WERI-Rb-1 (cell line): ENCODE measurements at regions not wholly inside any gene's neighbourhood (a gene's known extent, or its start where the extent isn't known, plus 50 kb on each side); places are given as distances from the start of the nearest gene placed in this dataset.

Experiments
- DNase-seq: peaks from one replicate; pipeline ENCODE4 v3.0.0-alpha.2; 2020
- H3K27ac ChIP-seq: fragments of 250-450 bp; sonication (Bioruptor Pico); 2 replicates; pipeline ENCODE4 v1.5.1; 2020; ENCODE audit warnings: mild to moderate bottlenecking, moderate library complexity
- H3K27me3 ChIP-seq: fragments of 250-450 bp; sonication (Bioruptor Pico); 2 replicates; pipeline ENCODE4 v1.5.1; 2021; ENCODE audit warnings: mild to moderate bottlenecking, low read depth, moderate library complexity; ENCODE audit not compliant: insufficient read depth, severe bottlenecking
- H3K36me3 ChIP-seq: fragments of 250-450 bp; sonication (Bioruptor Pico); 2 replicates; pipeline ENCODE4 v1.5.1; 2020; ENCODE audit warnings: mild to moderate bottlenecking, moderate library complexity
- H3K4me3 ChIP-seq: 2 replicates; pipeline ENCODE4 v1.5.1; 2011; ENCODE audit warnings: low read depth, mild to moderate bottlenecking, control low read depth, low read length
- H3K9me3 ChIP-seq: fragments of 250-450 bp; sonication (Bioruptor Pico); 2 replicates; pipeline ENCODE4 v1.5.1; 2021; ENCODE audit warnings: mild to moderate bottlenecking, moderate library complexity; ENCODE audit not compliant: severe bottlenecking
- TF ChIP-seq, protein P1 (sequence below): IDR thresholded peaks from 2 replicates; pipeline ENCODE4 v1.5.1; 2011; ENCODE audit warnings: low read depth, mild to moderate bottlenecking, control low read depth, inconsistent platforms, low read length

DNA sequence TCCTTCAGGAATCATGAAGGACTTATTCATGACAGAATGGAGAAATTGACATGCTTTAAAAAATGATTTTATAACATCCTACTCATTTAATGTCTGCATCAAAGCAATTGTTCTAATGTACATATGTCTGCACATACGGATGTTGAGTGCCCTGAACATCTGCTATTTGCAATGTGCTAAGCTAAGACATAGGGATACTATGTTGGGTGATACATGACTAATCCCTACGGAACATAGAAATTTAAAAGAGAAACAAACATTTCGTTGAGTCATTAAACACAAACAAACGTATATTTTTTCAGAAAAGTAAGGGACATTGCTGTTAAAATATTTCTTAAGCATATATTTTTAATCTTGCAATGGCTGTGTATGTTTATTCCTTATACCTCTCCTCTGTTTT lies 686.5 kb upstream of the ADAMTS16 start:
- Histone ChIP-seq H3K4me3 (no peak overlapping the region), H3K27ac (no peak overlapping the region), H3K27me3 (peaks cover 60% of the 10 kb centered on the region), H3K9me3 (no peaks in the 10 kb centered on the region), H3K36me3 (no peaks in the 10 kb centered on the region)
- DNase-seq, result no peak
- TF ChIP-seq, protein P1, sequence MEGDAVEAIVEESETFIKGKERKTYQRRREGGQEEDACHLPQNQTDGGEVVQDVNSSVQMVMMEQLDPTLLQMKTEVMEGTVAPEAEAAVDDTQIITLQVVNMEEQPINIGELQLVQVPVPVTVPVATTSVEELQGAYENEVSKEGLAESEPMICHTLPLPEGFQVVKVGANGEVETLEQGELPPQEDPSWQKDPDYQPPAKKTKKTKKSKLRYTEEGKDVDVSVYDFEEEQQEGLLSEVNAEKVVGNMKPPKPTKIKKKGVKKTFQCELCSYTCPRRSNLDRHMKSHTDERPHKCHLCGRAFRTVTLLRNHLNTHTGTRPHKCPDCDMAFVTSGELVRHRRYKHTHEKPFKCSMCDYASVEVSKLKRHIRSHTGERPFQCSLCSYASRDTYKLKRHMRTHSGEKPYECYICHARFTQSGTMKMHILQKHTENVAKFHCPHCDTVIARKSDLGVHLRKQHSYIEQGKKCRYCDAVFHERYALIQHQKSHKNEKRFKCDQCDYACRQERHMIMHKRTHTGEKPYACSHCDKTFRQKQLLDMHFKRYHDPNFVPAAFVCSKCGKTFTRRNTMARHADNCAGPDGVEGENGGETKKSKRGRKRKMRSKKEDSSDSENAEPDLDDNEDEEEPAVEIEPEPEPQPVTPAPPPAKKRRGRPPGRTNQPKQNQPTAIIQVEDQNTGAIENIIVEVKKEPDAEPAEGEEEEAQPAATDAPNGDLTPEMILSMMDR, result no peak

DNA sequence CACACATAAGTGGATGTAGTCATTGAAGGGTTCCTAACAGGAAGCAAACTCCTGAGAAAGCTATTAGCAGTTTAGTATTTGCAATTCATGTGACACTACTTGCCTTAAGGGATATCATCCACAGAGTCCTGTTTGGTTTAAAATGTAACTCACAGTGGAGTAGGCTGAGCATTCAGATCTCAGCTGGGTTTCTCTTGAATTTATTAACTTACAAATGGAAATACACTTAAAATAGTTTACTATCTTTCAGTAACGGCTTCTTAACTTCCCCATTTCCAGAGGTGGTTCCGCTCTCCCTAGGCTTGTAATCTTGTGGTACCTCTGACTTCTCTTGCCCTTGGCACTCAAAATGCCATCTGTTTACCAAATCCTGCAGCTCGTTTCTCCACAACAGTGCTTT lies 660.7 kb upstream of the ADAMTS16 start:
- DNase-seq, result no peak
- TF ChIP-seq, protein P1, result no peak

DNA sequence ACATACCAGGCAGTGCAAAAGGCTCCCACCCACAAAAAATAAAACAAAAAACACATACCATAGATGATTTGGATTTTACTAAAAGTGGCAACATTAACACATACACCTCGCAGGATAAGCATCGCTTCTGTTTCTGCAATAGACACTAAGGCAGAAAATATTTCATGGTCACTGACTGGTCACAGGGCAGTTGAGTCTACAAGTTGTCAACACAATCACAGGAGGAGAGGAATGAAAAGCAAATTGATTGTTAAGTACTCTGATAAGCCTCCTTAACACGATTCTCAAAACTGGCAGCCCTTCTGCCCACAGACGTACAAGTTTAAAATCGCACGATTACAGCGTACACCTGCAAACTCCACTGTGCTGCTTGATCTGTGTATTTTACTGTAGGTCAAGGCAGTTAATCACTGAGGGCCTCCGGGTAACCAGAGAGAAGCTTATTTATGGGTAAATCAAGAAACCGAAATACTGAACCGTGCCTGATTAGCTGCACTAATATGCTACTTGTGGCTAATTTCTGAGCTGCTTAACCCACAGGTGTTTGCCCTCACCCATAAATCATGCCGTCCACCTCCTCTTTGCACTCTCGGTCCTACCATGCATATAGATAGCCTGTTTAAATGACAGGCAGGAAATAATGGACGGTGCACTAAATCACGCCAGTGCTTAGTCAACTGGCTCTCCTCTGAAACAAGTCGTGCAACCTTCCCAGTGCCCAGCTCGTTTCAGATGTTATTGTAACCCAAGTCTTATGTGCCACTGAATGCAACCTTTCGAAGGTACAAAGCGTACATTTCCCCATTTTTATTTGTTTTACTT lies 659.4 kb upstream of the ADAMTS16 start:
- no peak overlapping the region for H3K27ac ChIP-seq
- no peak overlapping the region for H3K4me3 ChIP-seq
- H3K9me3 ChIP-seq, result no peaks in the 10 kb centered on the region
- H3K27me3 ChIP-seq, result peaks cover 75% of the 10 kb centered on the region
- DNase-seq, result no peak
- TF ChIP-seq, protein P1, result no peak
- H3K36me3 ChIP-seq, result no peaks in the 10 kb centered on the region

More for the DNA sequence above, 660.7 kb upstream of the ADAMTS16 start:
- Histone ChIP-seq H3K9me3 (no peaks in the 10 kb centered on the region), H3K27ac (no peak overlapping the region), H3K27me3 (peaks cover 87% of the 10 kb centered on the region), H3K36me3 (no peaks in the 10 kb centered on the region), H3K4me3 (no peak overlapping the region)

DNA sequence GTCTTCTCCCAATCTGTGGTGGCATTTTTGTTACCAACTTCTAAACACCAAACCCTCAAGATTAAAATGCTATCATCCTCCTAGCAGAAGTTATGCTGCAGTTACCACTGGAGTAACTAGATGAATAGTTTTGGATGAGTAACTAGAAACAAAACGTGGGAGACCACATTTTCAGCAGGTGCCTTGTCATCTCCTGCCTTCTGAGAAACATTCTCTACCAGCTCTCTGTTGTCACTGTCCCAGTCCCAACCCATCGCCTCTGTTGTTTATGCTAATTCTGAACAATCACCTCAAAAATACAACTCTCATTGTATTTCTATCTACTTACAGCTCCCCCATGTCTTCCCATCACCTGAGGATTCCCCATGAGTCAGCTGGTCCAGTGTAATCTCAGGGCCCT lies 652.5 kb upstream of the ADAMTS16 start:
- no peak for DNase-seq
- no peak overlapping the region for H3K4me3 ChIP-seq
- peaks cover 70% of the 10 kb centered on the region for H3K27me3 ChIP-seq
- H3K27ac ChIP-seq, result no peak overlapping the region
- H3K36me3 ChIP-seq, result no peaks in the 10 kb centered on the region
- H3K9me3 ChIP-seq, result no peaks in the 10 kb centered on the region
- TF ChIP-seq, protein P1, result no peak

DNA sequence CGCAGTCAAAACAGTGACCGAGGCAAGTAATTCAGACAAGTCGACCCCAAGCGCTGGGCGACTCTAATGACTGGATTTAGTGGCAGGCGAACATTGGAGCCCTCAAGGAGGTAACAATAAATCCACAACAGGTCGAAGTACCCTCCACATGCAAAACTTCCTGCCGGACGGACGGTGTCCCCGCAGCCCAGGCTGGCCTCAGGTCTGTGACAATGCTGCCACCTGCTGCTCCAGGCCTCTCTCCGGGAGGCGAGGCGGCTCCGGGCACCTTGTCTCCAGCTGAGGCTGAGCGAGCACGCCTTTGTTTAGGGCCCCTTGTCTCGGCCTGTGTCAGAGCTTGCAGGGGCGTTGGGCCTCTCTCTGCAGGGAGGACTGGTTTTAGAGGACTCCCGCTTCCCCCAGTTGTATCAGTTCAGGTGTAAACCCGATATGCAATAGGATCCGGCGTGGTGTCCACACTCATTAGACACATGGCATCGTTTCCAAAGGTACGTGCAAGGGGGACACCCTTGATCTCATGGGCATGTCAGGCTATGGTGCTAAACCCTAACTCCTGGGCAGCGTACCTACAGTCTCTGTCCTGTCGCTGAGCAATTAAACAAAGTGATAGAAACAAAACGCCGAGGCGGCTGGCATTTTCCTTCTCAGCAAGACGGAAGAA lies 628.0 kb upstream of the ADAMTS16 start:
- TF ChIP-seq, protein P1, result peak; percentile 97
- Histone ChIP-seq H3K4me3 (peak overlapping the region; percentile 33), H3K9me3 (no peaks in the 10 kb centered on the region), H3K27ac (no peak overlapping the region), H3K36me3 (no peaks in the 10 kb centered on the region), H3K27me3 (peaks cover 75% of the 10 kb centered on the region)
- DNase-seq, result peak; percentile 85
